Smooth muscle cell (in vitro differentiated cells): ENCODE measurements at regions not wholly inside any gene's neighbourhood (a gene's known extent, or its start where the extent isn't known, plus 50 kb on each side); places are given as distances from the start of the nearest gene placed in this dataset.
"Not testable (repeated sequence)": the region's sequence is repeated elsewhere in the genome, so short reads cannot be mapped to it uniquely, and the experiment has no call there.

ENCODE experiments used
- DNase-seq: peaks from one replicate; lab custom pipeline; 2025; ENCODE audit not compliant: unreplicated experiment; lab: John Stamatoyannopoulos, UW
- H2AFZ ChIP-seq: fragments of 200-600 bp; sonication (generic); 2 replicates; pipeline ENCODE4 v1.6.0; 2016; ENCODE audit warnings: antibody characterized with exemption, low read depth, mild to moderate bottlenecking
- H3F3A ChIP-seq: fragments of 200-600 bp; sonication (generic); 2 replicates; pipeline ENCODE4 v1.6.0; 2017; ENCODE audit warnings: antibody characterized with exemption, low read depth
- H3K27ac ChIP-seq: fragments of 200-600 bp; sonication (generic); 2 replicates; pipeline ENCODE4 v1.5.1; 2016; ENCODE audit warnings: low read depth, mild to moderate bottlenecking
- H3K27me3 ChIP-seq: fragments of 200-600 bp; sonication (generic); 2 replicates; pipeline ENCODE4 v1.6.1; 2016; ENCODE audit warnings: low read depth, mild to moderate bottlenecking
- H3K36me3 ChIP-seq: fragments of 200-600 bp; sonication (generic); 2 replicates; pipeline ENCODE4 v1.5.1; 2016; ENCODE audit warnings: low read depth
- H3K4me1 ChIP-seq: fragments of 200-600 bp; sonication (generic); 2 replicates; pipeline ENCODE4 v1.5.1; 2016; ENCODE audit warnings: low read depth
- H3K4me2 ChIP-seq: fragments of 200-600 bp; sonication (generic); 2 replicates; pipeline ENCODE4 v1.6.0; 2016; ENCODE audit warnings: mild to moderate bottlenecking
- H3K4me3 ChIP-seq: fragments of 200-600 bp; sonication (generic); 2 replicates; pipeline ENCODE4 v1.5.1; 2016; ENCODE audit warnings: mild to moderate bottlenecking
- H3K79me2 ChIP-seq: fragments of 200-600 bp; sonication (generic); 2 replicates; pipeline ENCODE4 v1.6.0; 2016; ENCODE audit warnings: low read depth, mild to moderate bottlenecking
- H3K9ac ChIP-seq: fragments of 200-600 bp; sonication (generic); 2 replicates; pipeline ENCODE4 v1.6.0; 2016; ENCODE audit warnings: low read depth
- H3K9me3 ChIP-seq: fragments of 200-600 bp; sonication (generic); replicated peaks from 2 replicates; pipeline ENCODE4 v1.5.1; 2016; ENCODE audit warnings: low read depth
- H4K20me1 ChIP-seq: fragments of 200-600 bp; sonication (generic); 2 replicates; pipeline ENCODE4 v1.6.0; 2016; ENCODE audit warnings: low read depth
- WGBS: methylation state at CpG from one replicate; pipeline ENCODE4 v1.1.7; 2016; ENCODE audit warnings: low lambda C conversion rate; 5-methylcytosine and 5-hydroxymethylcytosine counted together
- TF ChIP-seq, protein P1 (sequence below): fragments of 200-600 bp; sonication (generic); IDR thresholded peaks from 2 replicates; pipeline ENCODE4 v1.5.1; 2017; ENCODE audit warnings: borderline replicate concordance, mild to moderate bottlenecking, antibody characterized with exemption; ENCODE audit not compliant: insufficient read depth, poor library complexity, severe bottlenecking

DNA sequence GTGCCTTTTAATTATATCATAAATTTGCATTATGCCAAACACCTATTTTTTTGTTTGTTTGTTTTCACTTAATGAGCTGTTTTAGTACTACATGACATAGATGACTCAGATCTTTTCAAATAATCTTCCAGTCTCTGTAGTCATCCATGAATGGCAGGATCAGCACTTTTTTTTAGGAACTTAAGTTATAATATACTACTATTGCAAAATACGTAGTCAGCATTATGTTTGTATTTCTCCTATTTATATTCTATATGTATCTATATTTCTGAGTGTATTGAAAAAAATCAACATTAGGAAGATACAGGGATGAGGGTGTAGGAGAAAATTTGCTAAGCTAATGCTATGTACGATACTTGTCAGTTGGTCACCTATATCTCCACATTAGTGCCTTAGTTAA lies 773.1 kb upstream of the AGA start:
- Histone ChIP-seq H3K79me2 (no peaks in the 10 kb centered on the region), H3K9me3 (no peaks in the 10 kb centered on the region), H3K4me2 (no peak overlapping the region), H3F3A (no peaks in the 10 kb centered on the region), H3K27me3 (no peaks in the 10 kb centered on the region), H3K9ac (no peak overlapping the region), H4K20me1 (no peaks in the 10 kb centered on the region), H3K27ac (no peak overlapping the region), H3K4me1 (no peaks in the 10 kb centered on the region), H3K36me3 (no peaks in the 10 kb centered on the region), H2AFZ (no peak overlapping the region), H3K4me3 (no peak overlapping the region)
- WGBS: 96% methylated on average over 2 of the region's 2 CpGs
- TF ChIP-seq, protein P1, sequence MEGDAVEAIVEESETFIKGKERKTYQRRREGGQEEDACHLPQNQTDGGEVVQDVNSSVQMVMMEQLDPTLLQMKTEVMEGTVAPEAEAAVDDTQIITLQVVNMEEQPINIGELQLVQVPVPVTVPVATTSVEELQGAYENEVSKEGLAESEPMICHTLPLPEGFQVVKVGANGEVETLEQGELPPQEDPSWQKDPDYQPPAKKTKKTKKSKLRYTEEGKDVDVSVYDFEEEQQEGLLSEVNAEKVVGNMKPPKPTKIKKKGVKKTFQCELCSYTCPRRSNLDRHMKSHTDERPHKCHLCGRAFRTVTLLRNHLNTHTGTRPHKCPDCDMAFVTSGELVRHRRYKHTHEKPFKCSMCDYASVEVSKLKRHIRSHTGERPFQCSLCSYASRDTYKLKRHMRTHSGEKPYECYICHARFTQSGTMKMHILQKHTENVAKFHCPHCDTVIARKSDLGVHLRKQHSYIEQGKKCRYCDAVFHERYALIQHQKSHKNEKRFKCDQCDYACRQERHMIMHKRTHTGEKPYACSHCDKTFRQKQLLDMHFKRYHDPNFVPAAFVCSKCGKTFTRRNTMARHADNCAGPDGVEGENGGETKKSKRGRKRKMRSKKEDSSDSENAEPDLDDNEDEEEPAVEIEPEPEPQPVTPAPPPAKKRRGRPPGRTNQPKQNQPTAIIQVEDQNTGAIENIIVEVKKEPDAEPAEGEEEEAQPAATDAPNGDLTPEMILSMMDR: no peak
- no peak for DNase-seq

DNA sequence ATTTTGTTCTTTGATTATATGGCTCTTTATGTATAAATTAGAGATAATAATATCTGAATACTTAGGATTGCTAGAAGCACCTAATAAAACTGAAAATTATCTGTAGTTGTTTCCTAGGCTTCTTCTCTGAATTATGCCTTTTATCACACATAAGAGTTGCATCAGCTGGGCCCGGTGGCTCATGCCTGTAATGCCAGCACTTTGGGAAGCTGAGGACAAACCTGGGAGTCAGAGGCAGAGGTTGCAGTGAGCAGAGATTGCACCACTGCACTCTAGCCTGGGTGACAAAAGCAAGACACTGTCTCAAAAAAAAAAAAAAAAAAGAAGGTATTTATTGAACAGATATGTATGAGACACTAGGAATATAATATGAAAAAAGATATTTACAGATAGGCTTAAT lies 773.5 kb upstream of the AGA start:
- no peaks in the 10 kb centered on the region for H3K4me1 ChIP-seq
- H3K27me3 ChIP-seq: no peaks in the 10 kb centered on the region
- H4K20me1 ChIP-seq: no peaks in the 10 kb centered on the region
- H3K36me3 ChIP-seq: no peaks in the 10 kb centered on the region
- no peaks in the 10 kb centered on the region for H3K9me3 ChIP-seq
- DNase-seq: no peak
- H3K9ac ChIP-seq: no peak overlapping the region
- no peak overlapping the region for H3K4me2 ChIP-seq
- H3F3A ChIP-seq: no peaks in the 10 kb centered on the region
- no peak overlapping the region for H3K4me3 ChIP-seq
- TF ChIP-seq, protein P1: no peak
- 42% methylated on average over 1 of the region's 1 CpG for WGBS
- H3K79me2 ChIP-seq: no peaks in the 10 kb centered on the region
- no peak overlapping the region for H3K27ac ChIP-seq
- H2AFZ ChIP-seq: no peak overlapping the region

DNA sequence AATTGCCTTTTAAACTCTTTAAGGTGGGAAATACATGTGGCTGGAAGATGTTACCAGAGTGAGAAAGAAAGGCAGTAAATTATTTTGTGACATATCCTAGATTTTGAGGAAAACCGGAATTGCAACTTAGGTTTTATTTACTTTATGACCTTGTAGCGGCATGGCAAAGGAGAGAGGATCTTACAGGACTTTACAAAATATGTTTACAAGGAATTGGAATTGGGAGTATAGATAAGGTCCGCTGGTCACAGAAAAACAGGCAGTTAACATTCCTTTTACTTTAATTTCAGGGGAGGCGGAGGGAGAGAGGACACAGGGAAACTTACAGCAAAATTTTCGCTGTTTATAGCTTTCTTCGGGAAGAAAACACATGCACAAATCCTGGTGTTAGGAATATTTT lies 784.2 kb upstream of the AGA start:
- Histone ChIP-seq H2AFZ (peak overlapping the region; percentile 65), H3K4me2 (peak overlapping the region; percentile 48)
- H3K27me3 ChIP-seq, H3K9me3 ChIP-seq, H3K79me2 ChIP-seq, DNase-seq, H3K4me1 ChIP-seq, H3K27ac ChIP-seq, H4K20me1 ChIP-seq, H3K36me3 ChIP-seq, H3F3A ChIP-seq, H3K9ac ChIP-seq, H3K4me3 ChIP-seq: not testable (repeated sequence)
- WGBS: 25% methylated on average over 5 of the region's 6 CpGs

DNA sequence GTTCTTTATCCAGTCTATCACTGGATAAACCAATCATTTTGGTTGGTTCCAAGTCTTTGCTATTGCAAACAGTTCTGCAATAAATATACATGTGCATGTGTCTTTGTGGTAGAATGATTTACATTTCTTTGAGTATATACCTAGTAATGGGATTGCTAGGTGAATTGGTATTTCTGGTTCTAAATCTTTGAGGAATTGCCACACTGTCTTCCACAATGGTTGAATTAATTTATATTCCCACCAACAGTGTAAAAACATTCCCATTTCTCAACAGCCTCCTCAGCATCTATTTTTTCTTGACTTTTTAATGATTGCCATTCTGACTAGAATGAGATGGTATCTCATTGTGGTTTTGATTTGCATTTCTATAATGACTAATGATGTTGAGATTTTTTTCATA lies 791.7 kb upstream of the AGA start:
- TF ChIP-seq, protein P1: no peak

More for the DNA sequence above, 791.7 kb upstream of the AGA start:
- Histone ChIP-seq H3K4me3 (no peak overlapping the region), H4K20me1 (no peaks in the 10 kb centered on the region), H3K27ac (no peak overlapping the region), H3K79me2 (no peaks in the 10 kb centered on the region), H3K9ac (no peak overlapping the region), H3K36me3 (no peaks in the 10 kb centered on the region), H3K9me3 (no peaks in the 10 kb centered on the region), H2AFZ (no peak overlapping the region), H3K4me2 (no peak overlapping the region), H3F3A (no peaks in the 10 kb centered on the region), H3K4me1 (no peaks in the 10 kb centered on the region), H3K27me3 (no peaks in the 10 kb centered on the region)
- no peak for DNase-seq
